ENCODE measurements at regions not wholly inside any gene's neighbourhood (a gene's known extent, or its start where the extent isn't known, plus 50 kb on each side); places are given as distances from the start of the nearest gene placed in this dataset.

GRCh38 chr3:27824312-27825200, 102.4 kb upstream of the EOMES start:
- DNase-seq (ENCODE audit: low spot score) = no peak
- Mint-ChIP-seq H3K4me3 (ENCODE audit: low read depth) (no peak overlapping the region), H3K4me1 (ENCODE audit: low read depth) (peaks cover 2% of the 10 kb centered on the region), H3K36me3 (ENCODE audit: low read depth) (no peaks in the 10 kb centered on the region), H3K9me3 (no peaks in the 10 kb centered on the region), H3K27ac (no peak overlapping the region), H3K27me3 (ENCODE audit: low read depth) (no peaks in the 10 kb centered on the region)
- intact Hi-C loops (cut with micrococcal nuclease) = no loop called here

- Mint-ChIP-seq H3K27me3 (ENCODE audit: low read depth) (no peaks in the 10 kb centered on the region), H3K9me3 (no peaks in the 10 kb centered on the region), H3K4me1 (ENCODE audit: low read depth) (peaks cover 2% of the 10 kb centered on the region), H3K27ac (no peak overlapping the region), H3K4me3 (ENCODE audit: low read depth) (no peak overlapping the region), H3K36me3 (ENCODE audit: low read depth) (no peaks in the 10 kb centered on the region)
- intact Hi-C loops (cut with micrococcal nuclease) = no loop called here
- DNase-seq (ENCODE audit: low spot score) = no peak
These were observed 104.3 kb upstream of the EOMES start for GRCh38 chr3:27826448-27826847.

GRCh38 chr3:27827041-27827440, 104.9 kb upstream of the EOMES start:
- DNase-seq (ENCODE audit: low spot score) = no peak
- no peaks in the 10 kb centered on the region for H3K27me3 Mint-ChIP-seq (ENCODE audit: low read depth)
- no peaks in the 10 kb centered on the region for H3K36me3 Mint-ChIP-seq (ENCODE audit: low read depth)
- H3K27ac Mint-ChIP-seq = no peak overlapping the region
- no peak overlapping the region for H3K4me3 Mint-ChIP-seq (ENCODE audit: low read depth)
- intact Hi-C loops (cut with micrococcal nuclease) = no loop called here
- peaks cover 3% of the 10 kb centered on the region for H3K9me3 Mint-ChIP-seq
- peaks cover 2% of the 10 kb centered on the region for H3K4me1 Mint-ChIP-seq (ENCODE audit: low read depth)

GRCh38 chr3:27840807-27841594, 118.9 kb upstream of the EOMES start:
- H3K9me3 Mint-ChIP-seq = no peaks in the 10 kb centered on the region
- H3K27me3 Mint-ChIP-seq (ENCODE audit: low read depth) = no peaks in the 10 kb centered on the region
- no peak overlapping the region for H3K4me3 Mint-ChIP-seq (ENCODE audit: low read depth)
- H3K27ac Mint-ChIP-seq = no peak overlapping the region
- intact Hi-C loops (cut with micrococcal nuclease) = no loop called here
- H3K36me3 Mint-ChIP-seq (ENCODE audit: low read depth) = no peaks in the 10 kb centered on the region
- H3K4me1 Mint-ChIP-seq (ENCODE audit: low read depth) = peaks cover 17% of the 10 kb centered on the region
- no peak for DNase-seq (ENCODE audit: low spot score)

- peaks cover 24% of the 10 kb centered on the region for H3K4me1 Mint-ChIP-seq (ENCODE audit: low read depth)
- intact Hi-C loops (cut with micrococcal nuclease) = loop anchor here (2.0 kb wide), 1 partner anchor 17 kb away; no protein-coding TSS in a partner anchor
- DNase-seq (ENCODE audit: low spot score) = no peak
- no peaks in the 10 kb centered on the region for H3K36me3 Mint-ChIP-seq (ENCODE audit: low read depth)
- peaks cover 3% of the 10 kb centered on the region for H3K9me3 Mint-ChIP-seq
- no peaks in the 10 kb centered on the region for H3K27me3 Mint-ChIP-seq (ENCODE audit: low read depth)
- H3K27ac Mint-ChIP-seq = peak overlapping the region; percentile 2
- H3K4me3 Mint-ChIP-seq (ENCODE audit: low read depth) = no peak overlapping the region
These were observed 122.0 kb upstream of the EOMES start for GRCh38 chr3:27844052-27844675.

GRCh38 chr3:27847697-27848096, 125.6 kb upstream of the EOMES start:
- Mint-ChIP-seq H3K4me1 (ENCODE audit: low read depth) (peaks cover 23% of the 10 kb centered on the region), H3K27me3 (ENCODE audit: low read depth) (no peaks in the 10 kb centered on the region), H3K4me3 (ENCODE audit: low read depth) (no peak overlapping the region), H3K36me3 (ENCODE audit: low read depth) (peaks cover 11% of the 10 kb centered on the region), H3K9me3 (peaks cover 26% of the 10 kb centered on the region), H3K27ac (no peak overlapping the region)
- DNase-seq (ENCODE audit: low spot score) = no peak
- intact Hi-C loops (cut with micrococcal nuclease) = no loop called here

GRCh38 chr3:27848826-27849225, 126.7 kb upstream of the EOMES start:
- Mint-ChIP-seq H3K4me1 (ENCODE audit: low read depth) (peaks cover 16% of the 10 kb centered on the region), H3K4me3 (ENCODE audit: low read depth) (no peak overlapping the region), H3K27ac (no peak overlapping the region), H3K36me3 (ENCODE audit: low read depth) (peaks cover 17% of the 10 kb centered on the region), H3K9me3 (peaks cover 26% of the 10 kb centered on the region), H3K27me3 (ENCODE audit: low read depth) (no peaks in the 10 kb centered on the region)
- intact Hi-C loops (cut with micrococcal nuclease) = no loop called here
- no peak for DNase-seq (ENCODE audit: low spot score)

GRCh38 chr3:27859821-27860220, 137.7 kb upstream of the EOMES start:
- intact Hi-C loops (cut with micrococcal nuclease) = loop anchor here (2.0 to 5.0 kb wide), 3 partner anchors 15 to 42 kb away; no protein-coding TSS in a partner anchor

GRCh38 chr3:27861046-27862036, 139.2 kb upstream of the EOMES start:
- no peaks in the 10 kb centered on the region for H3K27me3 Mint-ChIP-seq (ENCODE audit: low read depth)

More at GRCh38 chr3:27859821-27860220, 137.7 kb upstream of the EOMES start:
- Mint-ChIP-seq H3K36me3 (ENCODE audit: low read depth) (peaks cover 33% of the 10 kb centered on the region), H3K4me1 (ENCODE audit: low read depth) (peaks cover 35% of the 10 kb centered on the region), H3K4me3 (ENCODE audit: low read depth) (no peak overlapping the region), H3K27me3 (ENCODE audit: low read depth) (no peaks in the 10 kb centered on the region), H3K9me3 (peaks cover 33% of the 10 kb centered on the region), H3K27ac (peak overlapping the region; percentile 44)
- DNase-seq (ENCODE audit: low spot score) = no peak

GRCh38 chr3:27865731-27866130, 143.6 kb upstream of the EOMES start:
- intact Hi-C loops (cut with micrococcal nuclease) = no loop called here
- H3K27me3 Mint-ChIP-seq (ENCODE audit: low read depth) = no peaks in the 10 kb centered on the region
- H3K9me3 Mint-ChIP-seq = peaks cover 59% of the 10 kb centered on the region
- H3K4me1 Mint-ChIP-seq (ENCODE audit: low read depth) = peaks cover 20% of the 10 kb centered on the region
- peaks cover 37% of the 10 kb centered on the region for H3K36me3 Mint-ChIP-seq (ENCODE audit: low read depth)
- H3K4me3 Mint-ChIP-seq (ENCODE audit: low read depth) = no peak overlapping the region
- no peak overlapping the region for H3K27ac Mint-ChIP-seq
- DNase-seq (ENCODE audit: low spot score) = no peak

More at GRCh38 chr3:27861046-27862036, 139.2 kb upstream of the EOMES start:
- no peak for DNase-seq (ENCODE audit: low spot score)
- Mint-ChIP-seq H3K4me1 (ENCODE audit: low read depth) (peaks cover 35% of the 10 kb centered on the region), H3K27ac (peak overlapping the region; percentile 86), H3K4me3 (ENCODE audit: low read depth) (no peak overlapping the region), H3K36me3 (ENCODE audit: low read depth) (peaks cover 33% of the 10 kb centered on the region), H3K9me3 (peaks cover 34% of the 10 kb centered on the region)
- intact Hi-C loops (cut with micrococcal nuclease) = loop anchor here (2.0 to 5.0 kb wide), 3 partner anchors 17 to 41 kb away; no protein-coding TSS in a partner anchor

GRCh38 chr3:27869152-27869551, 147.0 kb upstream of the EOMES start:
- intact Hi-C loops (cut with micrococcal nuclease) = no loop called here
- Mint-ChIP-seq H3K27ac (no peak overlapping the region), H3K36me3 (ENCODE audit: low read depth) (peaks cover 29% of the 10 kb centered on the region)

More at GRCh38 chr3:27869152-27869551, 147.0 kb upstream of the EOMES start:
- Mint-ChIP-seq H3K27me3 (ENCODE audit: low read depth) (no peaks in the 10 kb centered on the region), H3K4me3 (ENCODE audit: low read depth) (no peak overlapping the region), H3K4me1 (ENCODE audit: low read depth) (no peaks in the 10 kb centered on the region), H3K9me3 (peaks cover 54% of the 10 kb centered on the region)
- DNase-seq (ENCODE audit: low spot score) = no peak
